Liver (tissue), 7 donors: ENCODE measurements at regions not wholly inside any gene's neighbourhood (a gene's known extent, or its start where the extent isn't known, plus 50 kb on each side); places are given as distances from the start of the nearest gene placed in this dataset.

Source experiments
- DNase-seq: peaks from one replicate; pipeline ENCODE4 v3.0.0-alpha.2; 2017; ENCODE audit warnings: low spot score
- H3K27ac ChIP-seq, 2 donors: one replicate each; pipeline ENCODE4 v1.7.0; 2013; ENCODE audit warnings: inconsistent platforms in 2 of 2, low read length in 2 of 2, control low read depth in 1 of 2, low read depth in 1 of 2, mild to moderate bottlenecking in 1 of 2
- H3K27me3 ChIP-seq, 4 donors: one replicate each; pipeline versions ENCODE4 v1.6.1 to v1.7.0; 2013; ENCODE audit warnings: low read length in 3 of 4, inconsistent platforms in 1 of 4, mild to moderate bottlenecking in 1 of 4, moderate library complexity in 1 of 4; ENCODE audit not compliant: control insufficient read depth in 4 of 4, insufficient read depth in 4 of 4
- H3K36me3 ChIP-seq, 4 donors: one replicate each; pipeline versions ENCODE4 v1.6.1 to v1.7.0; 2013; ENCODE audit warnings: low read length in 3 of 4, mild to moderate bottlenecking in 3 of 4, low read depth in 1 of 4, moderate library complexity in 1 of 4; ENCODE audit not compliant: control insufficient read depth in 4 of 4, insufficient read depth in 3 of 4
- H3K4me1 ChIP-seq, 4 donors: one replicate each; pipeline versions ENCODE4 v1.6.1 to v1.7.0; 2013; ENCODE audit warnings: low read length in 3 of 4, mild to moderate bottlenecking in 3 of 4, moderate library complexity in 1 of 4; ENCODE audit not compliant: control insufficient read depth in 4 of 4, insufficient read depth in 4 of 4
- H3K4me3 ChIP-seq, 3 donors: one replicate each; pipeline versions ENCODE4 v1.6.1 to v1.7.0; 2013; ENCODE audit warnings: low read length in 3 of 3, control low read depth in 1 of 3, low read depth in 1 of 3, mild to moderate bottlenecking in 1 of 3
- H3K9ac ChIP-seq, 2 donors: one replicate each; pipeline ENCODE4 v1.7.0; 2013; ENCODE audit warnings: low read length in 2 of 2, mild to moderate bottlenecking in 2 of 2, moderate library complexity in 2 of 2, control low read depth in 1 of 2, low read depth in 1 of 2
- H3K9me3 ChIP-seq, 4 donors: one replicate each; pipeline versions ENCODE4 v1.6.1 to v1.7.0; 2013; ENCODE audit warnings: low read length in 3 of 4; ENCODE audit not compliant: control insufficient read depth in 4 of 4
- EGR1 ChIP-seq, 2 donors: IDR thresholded peaks; 2 replicates each; pipeline ENCODE4 v1.6.1; 2016 to 2018; ENCODE audit warnings: antibody characterized with exemption in 2 of 2, low read depth in 2 of 2
- FOXA1 ChIP-seq: IDR thresholded peaks from 2 replicates; pipeline ENCODE4 v1.6.1; 2016; ENCODE audit warnings: antibody characterized with exemption
- FOXA2 ChIP-seq: IDR thresholded peaks from 2 replicates; pipeline ENCODE4 v1.6.1; 2016; ENCODE audit warnings: antibody characterized with exemption
- GABPA ChIP-seq, 2 donors: IDR thresholded peaks in 1 of 2; conservative IDR thresholded peaks in 1 of 2; 2 replicates each; pipeline ENCODE4 v1.6.1; 2016; ENCODE audit warnings: antibody characterized with exemption in 2 of 2, mild to moderate bottlenecking in 1 of 2, moderate library complexity in 1 of 2
- HNF4A ChIP-seq, 2 donors: conservative IDR thresholded peaks; 2 replicates each; pipeline ENCODE4 v1.6.1; 2016; ENCODE audit warnings: antibody characterized with exemption in 2 of 2, mild to moderate bottlenecking in 2 of 2
- JUND ChIP-seq, 2 donors: IDR thresholded peaks; 2 replicates each; pipeline ENCODE4 v1.6.1; 2016; ENCODE audit warnings: antibody characterized with exemption in 2 of 2
- NR2F2 ChIP-seq: IDR thresholded peaks from 2 replicates; pipeline ENCODE4 v1.6.1; 2016; ENCODE audit warnings: antibody characterized with exemption
- RAD21 ChIP-seq, 2 donors: IDR thresholded peaks; 2 replicates each; pipeline ENCODE4 v1.6.1; 2016; ENCODE audit warnings: antibody characterized with exemption in 2 of 2, mild to moderate bottlenecking in 2 of 2
- RXRA ChIP-seq, 2 donors: IDR thresholded peaks; 2 replicates each; pipeline ENCODE4 v1.6.1; 2017 to 2018; ENCODE audit warnings: antibody characterized with exemption in 2 of 2, mild to moderate bottlenecking in 1 of 2
- SP1 ChIP-seq: IDR thresholded peaks from 2 replicates; pipeline ENCODE4 v1.6.1; 2018; ENCODE audit warnings: antibody characterized with exemption, mild to moderate bottlenecking
- YY1 ChIP-seq: IDR thresholded peaks from 2 replicates; pipeline ENCODE4 v1.6.1; 2016; ENCODE audit warnings: antibody characterized with exemption, mild to moderate bottlenecking
- WGBS: extraction: QIAGEN DNeasy Blood & Tissue Kit; methylation state at CpG from one replicate; pipeline ENCODE4 v1.1.7; 2013; 5-methylcytosine and 5-hydroxymethylcytosine counted together
- TF ChIP-seq, protein P1 (sequence below): IDR thresholded peaks from 2 replicates; pipeline ENCODE4 v1.6.1; 2016; ENCODE audit warnings: antibody characterized with exemption
- TF ChIP-seq, protein P2 (sequence below): IDR thresholded peaks from 2 replicates; pipeline ENCODE4 v1.6.1; 2016; ENCODE audit warnings: antibody characterized with exemption
- TF ChIP-seq, protein P3 (sequence below): IDR thresholded peaks from 2 replicates; pipeline ENCODE4 v1.6.1; 2016; ENCODE audit warnings: antibody characterized with exemption
- TF ChIP-seq, protein P4 (sequence below): IDR thresholded peaks from 2 replicates; pipeline ENCODE4 v1.6.1; 2016; ENCODE audit warnings: antibody characterized with exemption, mild to moderate bottlenecking
- donor health status: healthy.
- donor health status: healthy.
- donor health status: healthy.
- donor health status: healthy.

- TF ChIP-seq, protein P1, sequence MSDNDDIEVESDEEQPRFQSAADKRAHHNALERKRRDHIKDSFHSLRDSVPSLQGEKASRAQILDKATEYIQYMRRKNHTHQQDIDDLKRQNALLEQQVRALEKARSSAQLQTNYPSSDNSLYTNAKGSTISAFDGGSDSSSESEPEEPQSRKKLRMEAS, result no peak
- TF ChIP-seq GABPA (IDR thresholded peaks at IDR 0.05 in 1 of 2, conservative IDR thresholded peaks at IDR 0.05 in 1 of 2), result no peak
- TF ChIP-seq, protein P2, sequence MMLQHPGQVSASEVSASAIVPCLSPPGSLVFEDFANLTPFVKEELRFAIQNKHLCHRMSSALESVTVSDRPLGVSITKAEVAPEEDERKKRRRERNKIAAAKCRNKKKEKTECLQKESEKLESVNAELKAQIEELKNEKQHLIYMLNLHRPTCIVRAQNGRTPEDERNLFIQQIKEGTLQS, result no peak
- TF ChIP-seq SP1, result no peak
- TF ChIP-seq HNF4A (conservative IDR thresholded peaks at IDR 0.05), result no peak
- no peak for TF ChIP-seq JUND (IDR thresholded peaks at IDR 0.05)
- TF ChIP-seq YY1, result no peak
- TF ChIP-seq RAD21 (IDR thresholded peaks at IDR 0.05), result no peak
- no peak for TF ChIP-seq NR2F2
- TF ChIP-seq FOXA2, result no peak
- no peak for TF ChIP-seq FOXA1
- TF ChIP-seq EGR1 (IDR thresholded peaks at IDR 0.05; ENCODE audit: low read depth in 2 of 2), result no peak
- no peak for TF ChIP-seq RXRA (IDR thresholded peaks at IDR 0.05)
- Histone ChIP-seq H3K9me3 (no peaks in the 10 kb centered on the region), H3K9ac (no peak overlapping the region), H3K27me3 (no peaks in the 10 kb centered on the region), H3K27ac (no peak overlapping the region), H3K4me1 (no peaks in the 10 kb centered on the region), H3K36me3 (no peaks in the 10 kb centered on the region), H3K4me3 (no peak overlapping the region)
- no peak for DNase-seq
- 86% methylated on average over 1 of the region's 1 CpG for WGBS
Observed at GRCh38 chr4:145295547-145295946, 115.2 kb upstream of the OTUD4 start.

GRCh38 chr4:145295122-145295521, 114.7 kb upstream of the OTUD4 start:
- Histone ChIP-seq H3K4me3 (no peak overlapping the region), H3K27me3 (no peaks in the 10 kb centered on the region), H3K9me3 (no peaks in the 10 kb centered on the region), H3K4me1 (no peaks in the 10 kb centered on the region), H3K27ac (no peak overlapping the region), H3K9ac (no peak overlapping the region), H3K36me3 (no peaks in the 10 kb centered on the region)
- no peak for DNase-seq
- 85% methylated on average over 3 of the region's 3 CpGs for WGBS
- TF ChIP-seq FOXA1 (no peak), GABPA (IDR thresholded peaks at IDR 0.05 in 1 of 2, conservative IDR thresholded peaks at IDR 0.05 in 1 of 2) (no peak), SP1 (no peak), RAD21 (IDR thresholded peaks at IDR 0.05) (no peak), RXRA (IDR thresholded peaks at IDR 0.05) (no peak)
- TF ChIP-seq, protein P3, sequence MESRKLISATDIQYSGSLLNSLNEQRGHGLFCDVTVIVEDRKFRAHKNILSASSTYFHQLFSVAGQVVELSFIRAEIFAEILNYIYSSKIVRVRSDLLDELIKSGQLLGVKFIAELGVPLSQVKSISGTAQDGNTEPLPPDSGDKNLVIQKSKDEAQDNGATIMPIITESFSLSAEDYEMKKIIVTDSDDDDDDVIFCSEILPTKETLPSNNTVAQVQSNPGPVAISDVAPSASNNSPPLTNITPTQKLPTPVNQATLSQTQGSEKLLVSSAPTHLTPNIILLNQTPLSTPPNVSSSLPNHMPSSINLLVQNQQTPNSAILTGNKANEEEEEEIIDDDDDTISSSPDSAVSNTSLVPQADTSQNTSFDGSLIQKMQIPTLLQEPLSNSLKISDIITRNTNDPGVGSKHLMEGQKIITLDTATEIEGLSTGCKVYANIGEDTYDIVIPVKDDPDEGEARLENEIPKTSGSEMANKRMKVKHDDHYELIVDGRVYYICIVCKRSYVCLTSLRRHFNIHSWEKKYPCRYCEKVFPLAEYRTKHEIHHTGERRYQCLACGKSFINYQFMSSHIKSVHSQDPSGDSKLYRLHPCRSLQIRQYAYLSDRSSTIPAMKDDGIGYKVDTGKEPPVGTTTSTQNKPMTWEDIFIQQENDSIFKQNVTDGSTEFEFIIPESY, result no peak
- TF ChIP-seq, protein P4, sequence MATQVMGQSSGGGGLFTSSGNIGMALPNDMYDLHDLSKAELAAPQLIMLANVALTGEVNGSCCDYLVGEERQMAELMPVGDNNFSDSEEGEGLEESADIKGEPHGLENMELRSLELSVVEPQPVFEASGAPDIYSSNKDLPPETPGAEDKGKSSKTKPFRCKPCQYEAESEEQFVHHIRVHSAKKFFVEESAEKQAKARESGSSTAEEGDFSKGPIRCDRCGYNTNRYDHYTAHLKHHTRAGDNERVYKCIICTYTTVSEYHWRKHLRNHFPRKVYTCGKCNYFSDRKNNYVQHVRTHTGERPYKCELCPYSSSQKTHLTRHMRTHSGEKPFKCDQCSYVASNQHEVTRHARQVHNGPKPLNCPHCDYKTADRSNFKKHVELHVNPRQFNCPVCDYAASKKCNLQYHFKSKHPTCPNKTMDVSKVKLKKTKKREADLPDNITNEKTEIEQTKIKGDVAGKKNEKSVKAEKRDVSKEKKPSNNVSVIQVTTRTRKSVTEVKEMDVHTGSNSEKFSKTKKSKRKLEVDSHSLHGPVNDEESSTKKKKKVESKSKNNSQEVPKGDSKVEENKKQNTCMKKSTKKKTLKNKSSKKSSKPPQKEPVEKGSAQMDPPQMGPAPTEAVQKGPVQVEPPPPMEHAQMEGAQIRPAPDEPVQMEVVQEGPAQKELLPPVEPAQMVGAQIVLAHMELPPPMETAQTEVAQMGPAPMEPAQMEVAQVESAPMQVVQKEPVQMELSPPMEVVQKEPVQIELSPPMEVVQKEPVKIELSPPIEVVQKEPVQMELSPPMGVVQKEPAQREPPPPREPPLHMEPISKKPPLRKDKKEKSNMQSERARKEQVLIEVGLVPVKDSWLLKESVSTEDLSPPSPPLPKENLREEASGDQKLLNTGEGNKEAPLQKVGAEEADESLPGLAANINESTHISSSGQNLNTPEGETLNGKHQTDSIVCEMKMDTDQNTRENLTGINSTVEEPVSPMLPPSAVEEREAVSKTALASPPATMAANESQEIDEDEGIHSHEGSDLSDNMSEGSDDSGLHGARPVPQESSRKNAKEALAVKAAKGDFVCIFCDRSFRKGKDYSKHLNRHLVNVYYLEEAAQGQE, result no peak
- TF ChIP-seq, protein P1, result no peak
